Neural crest cell (in vitro differentiated cells): ENCODE measurements at regions not wholly inside any gene's neighbourhood (a gene's known extent, or its start where the extent isn't known, plus 50 kb on each side); places are given as distances from the start of the nearest gene placed in this dataset.
"Not testable (repeated sequence)": the region's sequence is repeated elsewhere in the genome, so short reads cannot be mapped to it uniquely, and the experiment has no call there.

Source experiments
- DNase-seq: peaks from one replicate; pipeline ENCODE4 v3.0.0; 2021; ENCODE audit warnings: low read depth, mixed read lengths, low spot score
- H3K27ac Mint-ChIP-seq: one replicate; pipeline ENCODE4 v1.8.0; 2021; ENCODE audit warnings: mild to moderate bottlenecking, mixed read lengths; ENCODE audit not compliant: unreplicated experiment
- H3K27me3 Mint-ChIP-seq: 2 replicates; pipeline ENCODE4 v1.8.0; 2021; ENCODE audit warnings: low read depth, mild to moderate bottlenecking, mixed read lengths
- H3K36me3 Mint-ChIP-seq: 2 replicates; pipeline ENCODE4 v1.8.0; 2021; ENCODE audit warnings: low read depth, mild to moderate bottlenecking, mixed read lengths
- H3K4me1 Mint-ChIP-seq: 2 replicates; pipeline ENCODE4 v1.8.0; 2021; ENCODE audit warnings: mixed read lengths
- H3K4me3 Mint-ChIP-seq: one replicate; pipeline ENCODE4 v1.8.0; 2021; ENCODE audit warnings: mild to moderate bottlenecking, mixed read lengths
- H3K9me3 Mint-ChIP-seq: 2 replicates; pipeline ENCODE4 v1.8.0; 2021; ENCODE audit warnings: mixed read lengths
- CTCF ChIP-seq: fragments of 200-600 bp; sonication (generic); conservative IDR thresholded peaks from 2 replicates; pipeline ENCODE4 v1.5.0; 2021; ENCODE audit warnings: antibody characterized with exemption, mild to moderate bottlenecking

DNA sequence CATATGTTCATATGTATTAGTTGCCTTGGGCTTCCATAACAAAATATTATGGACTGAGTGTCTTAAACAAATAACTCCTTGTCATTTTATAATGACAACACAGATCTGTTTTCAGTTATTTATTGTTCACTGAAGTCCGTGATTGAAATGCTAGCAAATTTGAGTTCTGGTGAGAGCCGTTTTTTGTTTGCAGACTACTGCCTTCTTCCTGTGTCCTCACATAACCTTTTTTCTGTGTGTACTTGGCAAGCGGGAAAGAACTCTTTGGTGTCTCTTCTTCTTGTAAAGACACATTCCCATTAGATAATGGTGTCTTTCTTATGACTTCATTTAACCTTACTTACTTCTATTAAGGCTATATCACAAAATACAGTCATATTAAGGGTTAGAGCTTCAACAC lies 482.9 kb upstream of the EYS start:
- no peak for DNase-seq
- H3K4me1 Mint-ChIP-seq: peaks cover 25% of the 10 kb centered on the region
- no peak overlapping the region for H3K4me3 Mint-ChIP-seq
- no peak for TF ChIP-seq CTCF
- peaks cover 10% of the 10 kb centered on the region for H3K36me3 Mint-ChIP-seq
- peaks cover 13% of the 10 kb centered on the region for H3K9me3 Mint-ChIP-seq
- H3K27me3 Mint-ChIP-seq: no peaks in the 10 kb centered on the region
- no peak overlapping the region for H3K27ac Mint-ChIP-seq

DNA sequence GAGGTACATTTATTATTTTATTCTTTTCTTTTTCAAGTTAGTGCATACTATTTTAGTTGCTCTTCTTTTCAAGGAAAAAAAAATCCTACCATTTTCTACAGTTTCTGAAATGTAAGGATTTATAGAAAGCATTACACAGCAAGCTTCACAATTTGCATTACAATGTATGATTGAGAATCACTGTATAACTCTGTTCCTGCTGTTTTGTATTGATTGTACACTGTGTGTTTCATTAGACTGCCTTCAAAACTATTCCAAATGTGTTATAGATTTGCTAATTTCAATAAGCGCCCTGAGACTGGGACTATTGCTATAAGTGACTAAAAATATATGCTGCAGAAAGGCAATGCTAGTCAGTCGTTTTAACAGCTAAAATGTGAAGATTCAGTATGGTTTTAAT lies 479.7 kb upstream of the EYS start:
- no peak for DNase-seq
- H3K27ac Mint-ChIP-seq: no peak overlapping the region
- H3K4me1 Mint-ChIP-seq: peaks cover 23% of the 10 kb centered on the region
- no peaks in the 10 kb centered on the region for H3K27me3 Mint-ChIP-seq
- no peak for TF ChIP-seq CTCF
- H3K36me3 Mint-ChIP-seq: peaks cover 10% of the 10 kb centered on the region
- peaks cover 11% of the 10 kb centered on the region for H3K9me3 Mint-ChIP-seq
- no peak overlapping the region for H3K4me3 Mint-ChIP-seq

DNA sequence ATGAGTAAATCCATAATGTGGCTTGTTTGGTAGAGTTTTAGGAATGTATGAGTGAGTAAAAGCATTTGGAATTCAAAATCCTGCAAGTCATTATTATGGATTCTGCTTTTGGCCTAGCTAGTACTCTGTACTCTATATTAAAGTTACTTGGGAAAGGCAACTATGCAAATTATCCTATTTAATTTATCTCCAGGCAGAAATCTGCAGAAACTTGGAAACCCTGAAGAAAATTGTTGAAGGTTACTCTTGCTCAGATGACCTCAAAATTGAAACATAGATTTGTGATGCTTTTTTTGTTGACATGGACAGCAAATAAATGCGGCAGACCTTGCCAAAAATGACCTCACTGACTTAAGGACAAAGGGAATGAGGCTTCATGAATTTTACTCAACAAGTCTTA lies 477.1 kb upstream of the EYS start:
- TF ChIP-seq CTCF: no peak
- Mint-ChIP-seq H3K4me1 (peaks cover 6% of the 10 kb centered on the region), H3K27ac (no peak overlapping the region), H3K4me3 (no peak overlapping the region), H3K27me3 (no peaks in the 10 kb centered on the region), H3K36me3 (peaks cover 10% of the 10 kb centered on the region), H3K9me3 (peaks cover 15% of the 10 kb centered on the region)
- no peak for DNase-seq

- DNase-seq: no peak
- no peak overlapping the region for H3K4me3 Mint-ChIP-seq
- peaks cover 4% of the 10 kb centered on the region for H3K9me3 Mint-ChIP-seq
- no peak for TF ChIP-seq CTCF
- H3K27ac Mint-ChIP-seq: no peak overlapping the region
- H3K4me1 Mint-ChIP-seq: no peaks in the 10 kb centered on the region
- H3K36me3 Mint-ChIP-seq: no peaks in the 10 kb centered on the region
- no peaks in the 10 kb centered on the region for H3K27me3 Mint-ChIP-seq
Observed at GRCh38 chr6:66179361-66179760, 472.3 kb upstream of the EYS start.

- Mint-ChIP-seq H3K4me1 (no peaks in the 10 kb centered on the region), H3K27me3 (no peaks in the 10 kb centered on the region), H3K36me3 (peaks cover 27% of the 10 kb centered on the region), H3K9me3 (peaks cover 19% of the 10 kb centered on the region), H3K27ac (no peak overlapping the region), H3K4me3 (no peak overlapping the region)
- TF ChIP-seq CTCF: no peak
- no peak for DNase-seq
Observed at GRCh38 chr6:66173587-66173986, 466.6 kb upstream of the EYS start.

- H3K27me3 Mint-ChIP-seq, H3K27ac Mint-ChIP-seq, DNase-seq, H3K4me3 Mint-ChIP-seq, H3K4me1 Mint-ChIP-seq: not testable (repeated sequence)
- H3K36me3 Mint-ChIP-seq: peaks cover 41% of the 10 kb centered on the region
- H3K9me3 Mint-ChIP-seq: peaks cover 41% of the 10 kb centered on the region
Observed at GRCh38 chr6:66166713-66167112, 459.7 kb upstream of the EYS start.
